GM23248 (cell line): ENCODE measurements at regions not wholly inside any gene's neighbourhood (a gene's known extent, or its start where the extent isn't known, plus 50 kb on each side); places are given as distances from the start of the nearest gene placed in this dataset.

Experiments used
- DNase-seq: peaks from one replicate; pipeline ENCODE4 v3.0.0-alpha.2; 2015
- H2AFZ ChIP-seq: fragments of 200-600 bp; sonication (generic); 2 replicates; pipeline ENCODE4 v1.6.1; 2016; ENCODE audit warnings: antibody characterized with exemption
- H3F3A ChIP-seq: fragments of 200-600 bp; sonication (generic); 2 replicates; pipeline ENCODE4 v1.6.1; 2016; ENCODE audit warnings: mild to moderate bottlenecking, antibody characterized with exemption, mixed run types; ENCODE audit not compliant: insufficient read depth
- H3K27ac ChIP-seq: fragments of 200-600 bp; sonication (generic); 2 replicates; pipeline ENCODE4 v1.5.1; 2016; ENCODE audit warnings: mild to moderate bottlenecking
- H3K27me3 ChIP-seq: fragments of 200-600 bp; sonication (generic); replicated peaks from 2 replicates; pipeline ENCODE4 v1.6.1; 2016; ENCODE audit warnings: mild to moderate bottlenecking; ENCODE audit not compliant: insufficient read depth
- H3K36me3 ChIP-seq: fragments of 200-600 bp; sonication (generic); 2 replicates; pipeline ENCODE4 v1.6.1; 2016; ENCODE audit warnings: low read depth, mild to moderate bottlenecking
- H3K4me1 ChIP-seq: fragments of 200-600 bp; sonication (generic); 2 replicates; pipeline ENCODE4 v1.6.1; 2016; ENCODE audit warnings: mild to moderate bottlenecking; ENCODE audit not compliant: insufficient read depth
- H3K4me2 ChIP-seq: fragments of 200-600 bp; sonication (generic); one replicate; pipeline ENCODE4 v1.6.1; 2016; ENCODE audit warnings: mild to moderate bottlenecking; ENCODE audit not compliant: unreplicated experiment
- H3K4me3 ChIP-seq: fragments of 200-600 bp; sonication (generic); 2 replicates; pipeline ENCODE4 v1.5.1; 2016; ENCODE audit warnings: mild to moderate bottlenecking
- H3K79me2 ChIP-seq: fragments of 200-600 bp; sonication (generic); 2 replicates; pipeline ENCODE4 v1.6.1; 2016; ENCODE audit warnings: mild to moderate bottlenecking; ENCODE audit not compliant: insufficient read depth
- H3K9ac ChIP-seq: fragments of 200-600 bp; sonication (generic); 2 replicates; pipeline ENCODE4 v1.6.1; 2016; ENCODE audit warnings: mild to moderate bottlenecking
- H3K9me2 ChIP-seq: fragments of 200-600 bp; sonication (generic); 2 replicates; pipeline ENCODE4 v1.6.1; 2016; ENCODE audit warnings: mixed run types, mild to moderate bottlenecking, moderate library complexity; ENCODE audit not compliant: insufficient read depth
- H3K9me3 ChIP-seq: fragments of 200-600 bp; sonication (generic); one replicate; pipeline ENCODE4 v1.6.1; 2017; ENCODE audit warnings: low read depth
- H4K20me1 ChIP-seq: fragments of 200-600 bp; sonication (generic); 2 replicates; pipeline ENCODE4 v1.6.0; 2016; ENCODE audit not compliant: insufficient read depth
- EZH2 ChIP-seq: fragments of 200-600 bp; sonication (generic); IDR thresholded peaks from 2 replicates; pipeline ENCODE4 v1.6.1; 2018; ENCODE audit warnings: antibody characterized with exemption, mild to moderate bottlenecking; ENCODE audit not compliant: insufficient read depth, poor library complexity, severe bottlenecking
- EZH2phosphoT487 ChIP-seq: fragments of 200-600 bp; sonication (generic); IDR thresholded peaks from 2 replicates; pipeline ENCODE4 v1.6.1; 2018; ENCODE audit warnings: antibody characterized with exemption, moderate library complexity, mild to moderate bottlenecking, low read depth; ENCODE audit not compliant: insufficient read depth
- WGBS, 2 experiments: methylation state at CpG; one replicate each; pipeline ENCODE4 v1.1.6; 2015 to 2017; ENCODE audit warnings: low lambda C conversion rate in 2 of 2, low coverage in 1 of 2; ENCODE audit errors: missing lambda C conversion rate in 2 of 2; 5-methylcytosine and 5-hydroxymethylcytosine counted together
- in situ Hi-C: fragments of 300-500 bp; cut with MboI; formaldehyde crosslinking; loops from 2 replicates; pipeline ENCODE4 v1.15.0; 2020

DNA sequence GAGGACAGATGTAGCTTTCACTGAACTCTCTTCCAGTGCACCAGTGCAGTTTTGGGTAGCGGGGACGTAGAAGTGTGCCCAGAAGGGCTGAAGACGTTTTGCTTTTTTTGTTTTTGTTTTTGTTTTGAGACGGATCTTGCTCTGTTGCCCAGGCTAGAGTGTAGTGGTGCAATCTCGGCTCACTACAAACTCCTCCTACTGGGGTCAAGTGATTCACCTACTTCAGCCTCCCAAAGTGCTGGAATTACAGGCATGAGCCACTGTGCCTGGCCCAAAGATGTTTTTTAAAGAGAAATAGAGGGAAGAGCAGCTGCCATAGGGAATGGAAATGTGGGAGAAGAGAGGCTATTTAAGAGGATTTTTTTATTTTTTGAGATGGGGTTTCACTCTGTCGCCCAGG lies 74.4 kb upstream of the ACSL1 start:
- TF ChIP-seq EZH2: no peak
- no peak for TF ChIP-seq EZH2phosphoT487

DNA sequence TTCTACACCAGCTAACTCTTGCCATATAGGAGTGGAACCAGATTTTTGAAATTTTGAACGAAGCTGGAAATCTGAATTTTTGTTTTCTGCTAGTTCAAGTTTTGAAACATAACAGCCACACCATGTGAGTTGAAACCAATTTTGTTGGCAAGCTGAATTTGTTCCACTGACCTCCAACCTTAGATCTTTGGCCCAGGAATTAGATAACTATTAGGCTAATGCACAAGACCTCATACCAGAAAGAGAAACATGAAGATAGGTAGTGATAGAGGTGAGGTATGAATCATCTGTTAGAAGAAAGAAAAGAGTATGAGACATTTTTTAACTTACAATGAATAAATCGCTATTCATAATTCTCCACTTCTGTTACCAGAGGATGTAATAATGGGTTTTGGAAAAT lies 76.8 kb upstream of the ACSL1 start:
- TF ChIP-seq EZH2 (no peak), EZH2phosphoT487 (no peak)
- H4K20me1 ChIP-seq: no peaks in the 10 kb centered on the region

More for the DNA sequence above, 74.4 kb upstream of the ACSL1 start:
- no peak for DNase-seq
- in situ Hi-C loops: no loop called here
- 45 to 48% methylated on average over 6 of the region's 6 CpGs for WGBS, 2 experiments
- Histone ChIP-seq H3K9me3 (no peaks in the 10 kb centered on the region), H3K9me2 (no peaks in the 10 kb centered on the region), H3K27ac (no peak overlapping the region), H3K4me3 (no peak overlapping the region), H3F3A (no peaks in the 10 kb centered on the region), H3K36me3 (no peaks in the 10 kb centered on the region), H4K20me1 (no peaks in the 10 kb centered on the region), H2AFZ (no peak overlapping the region), H3K27me3 (0 out of 2 replicates have a peak, but pooled peaks cover 8% of the 10 kb centered on the region), H3K9ac (no peak overlapping the region), H3K79me2 (no peaks in the 10 kb centered on the region), H3K4me2 (no peak overlapping the region), H3K4me1 (no peaks in the 10 kb centered on the region)

GRCh38 chr4:184906480-184907097 lies 80.8 kb upstream of the ACSL1 start:
- Histone ChIP-seq H3K9me2 (no peaks in the 10 kb centered on the region), H3K4me1 (no peaks in the 10 kb centered on the region), H3K27me3 (no peaks in the 10 kb centered on the region), H3K4me3 (no peak overlapping the region), H3K9ac (no peak overlapping the region), H2AFZ (no peak overlapping the region), H3K36me3 (no peaks in the 10 kb centered on the region), H3F3A (no peaks in the 10 kb centered on the region), H3K9me3 (no peaks in the 10 kb centered on the region), H4K20me1 (no peaks in the 10 kb centered on the region), H3K27ac (no peak overlapping the region), H3K4me2 (no peak overlapping the region), H3K79me2 (no peaks in the 10 kb centered on the region)
- DNase-seq: no peak
- WGBS, 2 experiments: 27 to 33% methylated on average over 4 of the region's 4 CpGs
- in situ Hi-C loops: no loop called here
- TF ChIP-seq EZH2phosphoT487: no peak

More for the DNA sequence above, 76.8 kb upstream of the ACSL1 start:
- H3K9ac ChIP-seq: no peak overlapping the region
- H3K9me3 ChIP-seq: no peaks in the 10 kb centered on the region
- no peaks in the 10 kb centered on the region for H3K9me2 ChIP-seq
- 0 out of 2 replicates have a peak, but pooled peaks cover 8% of the 10 kb centered on the region for H3K27me3 ChIP-seq
- WGBS, 2 experiments: 58 to 63% methylated on average over 2 of the region's 2 CpGs
- H3F3A ChIP-seq: no peaks in the 10 kb centered on the region
- H2AFZ ChIP-seq: no peak overlapping the region
- in situ Hi-C loops: no loop called here
- no peak overlapping the region for H3K27ac ChIP-seq
- DNase-seq: no peak
- no peaks in the 10 kb centered on the region for H3K36me3 ChIP-seq
- H3K4me1 ChIP-seq: no peaks in the 10 kb centered on the region
- no peak overlapping the region for H3K4me3 ChIP-seq
- no peaks in the 10 kb centered on the region for H3K79me2 ChIP-seq
- H3K4me2 ChIP-seq: no peak overlapping the region

DNA sequence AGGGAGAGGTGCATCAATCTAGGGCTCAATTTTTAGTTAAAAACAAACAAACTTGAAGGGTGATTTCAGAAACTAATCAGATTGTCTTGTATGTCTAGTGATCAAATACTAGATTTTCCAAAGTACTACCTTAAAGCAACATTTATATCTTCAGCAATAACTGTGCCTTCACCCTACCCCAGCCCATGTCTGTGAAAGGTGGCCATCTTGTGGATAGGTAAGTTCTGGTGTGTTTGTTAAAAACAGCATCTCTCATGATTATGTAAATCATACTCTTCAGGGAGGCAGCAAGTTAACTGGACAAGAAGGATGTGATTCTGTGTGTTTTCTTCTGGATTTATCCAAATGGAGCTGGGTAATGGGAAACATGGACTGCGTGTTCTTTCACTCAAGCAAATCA lies 81.4 kb upstream of the ACSL1 start:
- Histone ChIP-seq H3K4me2 (no peak overlapping the region), H3K9ac (no peak overlapping the region), H4K20me1 (no peaks in the 10 kb centered on the region), H3K27me3 (no peaks in the 10 kb centered on the region), H3K9me2 (no peaks in the 10 kb centered on the region), H3K27ac (no peak overlapping the region), H3K9me3 (no peaks in the 10 kb centered on the region), H3K79me2 (no peaks in the 10 kb centered on the region), H2AFZ (no peak overlapping the region), H3F3A (no peaks in the 10 kb centered on the region), H3K4me1 (no peaks in the 10 kb centered on the region), H3K4me3 (no peak overlapping the region), H3K36me3 (no peaks in the 10 kb centered on the region)
- TF ChIP-seq EZH2 (no peak), EZH2phosphoT487 (no peak)
- in situ Hi-C loops: no loop called here
- DNase-seq: no peak
- WGBS, 2 experiments: 81 to 94% methylated on average over 1 of the region's 1 CpG

DNA sequence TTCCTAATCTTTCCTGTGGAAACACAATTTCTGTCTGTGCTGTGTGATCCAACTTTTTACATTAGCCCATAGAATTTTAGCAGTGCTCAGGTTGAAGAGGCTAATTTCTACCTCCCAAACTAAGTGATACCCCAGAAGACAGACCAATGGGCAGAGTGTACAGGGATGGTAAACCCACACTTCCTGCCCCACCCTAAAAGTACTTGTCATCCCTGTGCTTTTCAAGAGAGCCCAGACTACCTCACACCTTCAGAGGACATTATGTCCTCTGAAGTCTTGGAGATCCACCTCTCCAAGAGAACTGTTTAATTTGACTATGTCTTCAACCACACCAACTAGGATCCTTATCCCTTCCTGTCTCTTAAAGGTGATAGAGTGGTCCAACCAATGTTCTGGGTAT lies 82.0 kb upstream of the ACSL1 start:
- H3K4me2 ChIP-seq: no peak overlapping the region
- H3K9ac ChIP-seq: no peak overlapping the region
- no peaks in the 10 kb centered on the region for H4K20me1 ChIP-seq
- DNase-seq: no peak
- no peaks in the 10 kb centered on the region for H3K9me3 ChIP-seq
- no peaks in the 10 kb centered on the region for H3K27me3 ChIP-seq
- no peak overlapping the region for H2AFZ ChIP-seq
- no peaks in the 10 kb centered on the region for H3K79me2 ChIP-seq
- TF ChIP-seq EZH2 (no peak), EZH2phosphoT487 (no peak)
- H3K9me2 ChIP-seq: no peaks in the 10 kb centered on the region
- H3F3A ChIP-seq: no peaks in the 10 kb centered on the region
- no peak overlapping the region for H3K4me3 ChIP-seq
- in situ Hi-C loops: no loop called here
- H3K27ac ChIP-seq: no peak overlapping the region
- H3K36me3 ChIP-seq: no peaks in the 10 kb centered on the region
- H3K4me1 ChIP-seq: no peaks in the 10 kb centered on the region
